GM12878 (cell line): ENCODE measurements at regions not wholly inside any gene's neighbourhood (a gene's known extent, or its start where the extent isn't known, plus 50 kb on each side); places are given as distances from the start of the nearest gene placed in this dataset.

ENCODE experiments used
- ATAC-seq: fragments of 200-7000 bp; cut with Tn5 transposase; 3 replicates; pipeline ENCODE4 v1.9.1; 2020; ENCODE audit warnings: mild to moderate bottlenecking, moderate library complexity
- BruUV-seq: library from RNA; stranded (reverse); fragments of 400-500 nt; replicated peaks from 2 replicates; lab custom pipeline; 2021; lab: Mats Ljungman, UMichigan
- CTCF ChIA-PET: fragments of 300-600 bp; sonication (Branson Sonifier 250); formaldehyde crosslinking; extraction: SDS; loops from one replicate; lab custom pipeline; 2021; ENCODE audit warnings: inconsistent platforms; lab: Yijun Ruan, JAX
- POLR2A ChIA-PET: fragments of 350-600 bp; formaldehyde crosslinking; extraction: SDS; loops from one replicate; lab custom pipeline; 2021; ENCODE audit warnings: inconsistent platforms; lab: Charles Lee
- RAD21 ChIA-PET: fragments of 300-600 bp; sonication (Branson Sonifier 250); formaldehyde crosslinking; loops from one replicate; lab custom pipeline; 2023; ENCODE audit warnings: antibody characterized with exemption; ENCODE audit not compliant: unreplicated experiment; lab: Charles Lee
- SMC1A ChIA-PET: fragments of 300-600 bp; sonication (Branson Sonifier 250); formaldehyde crosslinking; loops from one replicate; lab custom pipeline; 2023; ENCODE audit not compliant: unreplicated experiment, uncharacterized antibody; lab: Charles Lee
- DNase-seq: peaks from one replicate; pipeline ENCODE4 v3.0.0-alpha.2; 2011; ENCODE audit warnings: low read depth, low spot score
- FAIRE-seq: peaks from 3 replicates; lab custom pipeline; 2011; peaks lifted over from hg19 to GRCh38; lab: Jason Lieb, UNC
- H2AFZ ChIP-seq: 2 replicates; pipeline ENCODE4 v1.6.0; 2011; ENCODE audit warnings: low read depth, low read length, control low read depth; ENCODE audit not compliant: control insufficient read depth
- H3K27ac ChIP-seq: 2 replicates; pipeline ENCODE4 v1.5.1; 2011; ENCODE audit warnings: control low read depth; ENCODE audit not compliant: control insufficient read depth, insufficient read depth
- H3K27me3 ChIP-seq, 2 experiments: replicated peaks in 1 of 2; 2 replicates each; pipeline versions ENCODE4 v1.6.0 to v1.6.1; 2011; ENCODE audit warnings: low read length in 1 of 2; ENCODE audit not compliant: control insufficient read depth in 2 of 2, insufficient read depth in 2 of 2
- H3K36me3 ChIP-seq, 2 experiments: 2 replicates each; pipeline ENCODE4 v1.5.1; 2011; ENCODE audit warnings: low read length in 1 of 2; ENCODE audit not compliant: control insufficient read depth in 2 of 2, insufficient read depth in 2 of 2
- H3K4me1 ChIP-seq: 2 replicates; pipeline ENCODE4 v1.6.1; 2011; ENCODE audit warnings: mild to moderate bottlenecking, low read length, moderate library complexity, mixed read lengths; ENCODE audit not compliant: control insufficient read depth, insufficient read depth
- H3K4me2 ChIP-seq: 2 replicates; pipeline ENCODE4 v1.6.0; 2011; ENCODE audit warnings: control low read depth; ENCODE audit not compliant: control insufficient read depth, insufficient read depth
- H3K4me3 ChIP-seq: fragments of 200-600 bp; sonication (generic); 2 replicates; pipeline ENCODE4 v1.5.1; 2016
- H3K79me2 ChIP-seq: 2 replicates; pipeline ENCODE4 v1.6.0; 2011; ENCODE audit warnings: low read length; ENCODE audit not compliant: control insufficient read depth, insufficient read depth
- H3K9ac ChIP-seq: 2 replicates; pipeline ENCODE4 v1.8.0; 2011; ENCODE audit warnings: low read length, control low read depth, mixed read lengths; ENCODE audit not compliant: control insufficient read depth, insufficient read depth
- H3K9me3 ChIP-seq: replicated peaks from 3 replicates; pipeline ENCODE4 v1.5.1; 2011; ENCODE audit warnings: mild to moderate bottlenecking, low read length; ENCODE audit not compliant: control insufficient read depth, insufficient read depth
- H4K20me1 ChIP-seq: 2 replicates; pipeline ENCODE4 v1.6.0; 2011; ENCODE audit not compliant: control insufficient read depth, insufficient read depth
- CBX3 ChIP-seq: fragments of 200-600 bp; sonication (generic); IDR thresholded peaks from 2 replicates; pipeline ENCODE4 v1.6.1; 2016; ENCODE audit warnings: low read depth, borderline replicate concordance
- CBX5 ChIP-seq: sonication (generic); IDR thresholded peaks from 2 replicates; pipeline ENCODE4 v1.6.1; 2016; ENCODE audit warnings: low read depth, moderate library complexity, mild to moderate bottlenecking, inconsistent platforms
- CHD1 ChIP-seq: IDR thresholded peaks from 2 replicates; pipeline ENCODE4 v1.6.1; 2012; ENCODE audit warnings: low read depth, low read length, improper control_type of control experiment
- DPF2 ChIP-seq: fragments of 450-650 bp; IDR thresholded peaks from 2 replicates; pipeline ENCODE4 v1.6.1; 2017; ENCODE audit warnings: mild to moderate bottlenecking
- IRF4 ChIP-seq: IDR thresholded peaks from 2 replicates; pipeline ENCODE4 v1.6.1; 2011; ENCODE audit warnings: low read depth, low read length
- NFYA ChIP-seq: IDR thresholded peaks from 2 replicates; pipeline ENCODE4 v1.6.1; 2011; ENCODE audit warnings: low read depth, mild to moderate bottlenecking, low read length, improper control_type of control experiment, borderline replicate concordance
- SMC3 ChIP-seq: IDR thresholded peaks from 2 replicates; pipeline ENCODE4 v1.6.1; 2011; ENCODE audit warnings: low read length, improper control_type of control experiment, borderline replicate concordance
- SRF ChIP-seq, 2 experiments: IDR thresholded peaks; 2 replicates each; pipeline ENCODE4 v1.6.1; 2011; ENCODE audit warnings: low read depth in 2 of 2, low read length in 2 of 2, mild to moderate bottlenecking in 1 of 2, moderate library complexity in 1 of 2
- TAF1 ChIP-seq: IDR thresholded peaks from 2 replicates; pipeline ENCODE4 v1.6.1; 2011; ENCODE audit warnings: mild to moderate bottlenecking, low read depth, low read length, borderline replicate concordance
- TCF12 ChIP-seq: IDR thresholded peaks from 2 replicates; pipeline ENCODE4 v1.6.1; 2011; ENCODE audit warnings: low read depth, mild to moderate bottlenecking, low read length
- YY1 ChIP-seq: IDR thresholded peaks from 2 replicates; pipeline ENCODE4 v1.6.1; 2011; ENCODE audit warnings: low read depth, mild to moderate bottlenecking, low read length
- WGBS: methylation state at CpG from one replicate; pipeline ENCODE4 v1.1.6; 2016; ENCODE audit warnings: low lambda C conversion rate; ENCODE audit not compliant: insufficient replicate concordance, insufficient coverage; ENCODE audit errors: missing lambda C conversion rate; 5-methylcytosine and 5-hydroxymethylcytosine counted together
- in situ Hi-C: fragments of 300-500 bp; cut with MboI; formaldehyde crosslinking; loops from 9 replicates; pipeline ENCODE4 v1.14.3; 2018; ENCODE audit warnings: mixed read lengths
- intact Hi-C: fragments of 100-400 bp; cut with micrococcal nuclease; formaldehyde crosslinking; loops from one replicate; pipeline ENCODE4 v1.14.2; 2022; ENCODE audit not compliant: unreplicated experiment
- TF ChIP-seq, protein P1 (sequence below): fragments of 450-650 bp; formaldehyde crosslinking; IDR thresholded peaks from 2 replicates; pipeline ENCODE4 v1.5.0; 2022; ENCODE audit warnings: mild to moderate bottlenecking, missing genetic modification characterization
- TF ChIP-seq, protein P2 (sequence below): IDR thresholded peaks from 2 replicates; pipeline ENCODE4 v1.6.1; 2012; ENCODE audit warnings: low read length, inconsistent platforms
- TF ChIP-seq, protein P3 (sequence below): fragments of 450-650 bp; IDR thresholded peaks from 2 replicates; pipeline ENCODE4 v1.6.1; 2016; ENCODE audit warnings: mild to moderate bottlenecking, moderate library complexity, borderline replicate concordance

DNA sequence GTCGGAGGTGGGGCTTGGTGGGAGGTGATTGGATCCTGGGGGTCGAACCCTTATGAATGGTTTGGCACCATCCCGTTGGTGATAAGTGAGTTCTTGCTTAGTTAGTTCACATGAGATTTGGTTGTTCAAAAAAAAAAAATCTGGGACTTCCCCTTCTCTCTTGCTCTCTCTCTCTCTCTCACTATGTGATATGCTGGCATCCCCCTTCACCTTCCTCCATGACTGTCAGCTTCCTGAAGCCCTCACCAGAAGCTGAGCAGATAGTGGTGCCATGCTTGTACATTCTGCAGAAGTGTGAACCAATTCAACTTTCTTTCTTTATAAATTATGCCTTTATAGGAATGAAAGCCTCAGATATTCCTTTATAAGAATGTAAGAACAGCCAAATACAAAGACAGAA is 269.7 kb upstream of the APCDD1 start:
- no peak for DNase-seq
- H3K9ac ChIP-seq = no peak overlapping the region
- POLR2A ChIA-PET = no interaction called here
- CTCF ChIA-PET = interaction anchor here (0.7 kb wide), 1 partner anchor 14 kb away, joined by 4 read pairs; no protein-coding TSS in a partner anchor
- no peak for ATAC-seq
- in situ Hi-C loops = no loop called here
- H3K4me3 ChIP-seq = no peak overlapping the region
- RAD21 ChIA-PET = no interaction called here
- H3K4me1 ChIP-seq = no peaks in the 10 kb centered on the region
- no peak for TF ChIP-seq NFYA
- no peak for TF ChIP-seq TCF12
- no peak for TF ChIP-seq CBX5
- TF ChIP-seq SMC3 = no peak
- no peak for TF ChIP-seq DPF2
- TF ChIP-seq, protein P1, sequence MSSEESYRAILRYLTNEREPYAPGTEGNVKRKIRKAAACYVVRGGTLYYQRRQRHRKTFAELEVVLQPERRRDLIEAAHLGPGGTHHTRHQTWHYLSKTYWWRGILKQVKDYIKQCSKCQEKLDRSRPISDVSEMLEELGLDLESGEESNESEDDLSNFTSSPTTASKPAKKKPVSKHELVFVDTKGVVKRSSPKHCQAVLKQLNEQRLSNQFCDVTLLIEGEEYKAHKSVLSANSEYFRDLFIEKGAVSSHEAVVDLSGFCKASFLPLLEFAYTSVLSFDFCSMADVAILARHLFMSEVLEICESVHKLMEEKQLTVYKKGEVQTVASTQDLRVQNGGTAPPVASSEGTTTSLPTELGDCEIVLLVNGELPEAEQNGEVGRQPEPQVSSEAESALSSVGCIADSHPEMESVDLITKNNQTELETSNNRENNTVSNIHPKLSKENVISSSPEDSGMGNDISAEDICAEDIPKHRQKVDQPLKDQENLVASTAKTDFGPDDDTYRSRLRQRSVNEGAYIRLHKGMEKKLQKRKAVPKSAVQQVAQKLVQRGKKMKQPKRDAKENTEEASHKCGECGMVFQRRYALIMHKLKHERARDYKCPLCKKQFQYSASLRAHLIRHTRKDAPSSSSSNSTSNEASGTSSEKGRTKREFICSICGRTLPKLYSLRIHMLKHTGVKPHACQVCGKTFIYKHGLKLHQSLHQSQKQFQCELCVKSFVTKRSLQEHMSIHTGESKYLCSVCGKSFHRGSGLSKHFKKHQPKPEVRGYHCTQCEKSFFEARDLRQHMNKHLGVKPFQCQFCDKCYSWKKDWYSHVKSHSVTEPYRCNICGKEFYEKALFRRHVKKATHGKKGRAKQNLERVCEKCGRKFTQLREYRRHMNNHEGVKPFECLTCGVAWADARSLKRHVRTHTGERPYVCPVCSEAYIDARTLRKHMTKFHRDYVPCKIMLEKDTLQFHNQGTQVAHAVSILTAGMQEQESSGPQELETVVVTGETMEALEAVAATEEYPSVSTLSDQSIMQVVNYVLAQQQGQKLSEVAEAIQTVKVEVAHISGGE = no peak
- TF ChIP-seq YY1 = no peak
- TF ChIP-seq IRF4 = no peak
- TF ChIP-seq CBX3 = no peak
- TF ChIP-seq TAF1 = no peak
- TF ChIP-seq CHD1 = no peak
- TF ChIP-seq SRF (IDR thresholded peaks at IDR 0.05; ENCODE audit: low read depth in 2 of 2, low read length in 2 of 2) = no peak
- TF ChIP-seq, protein P2, sequence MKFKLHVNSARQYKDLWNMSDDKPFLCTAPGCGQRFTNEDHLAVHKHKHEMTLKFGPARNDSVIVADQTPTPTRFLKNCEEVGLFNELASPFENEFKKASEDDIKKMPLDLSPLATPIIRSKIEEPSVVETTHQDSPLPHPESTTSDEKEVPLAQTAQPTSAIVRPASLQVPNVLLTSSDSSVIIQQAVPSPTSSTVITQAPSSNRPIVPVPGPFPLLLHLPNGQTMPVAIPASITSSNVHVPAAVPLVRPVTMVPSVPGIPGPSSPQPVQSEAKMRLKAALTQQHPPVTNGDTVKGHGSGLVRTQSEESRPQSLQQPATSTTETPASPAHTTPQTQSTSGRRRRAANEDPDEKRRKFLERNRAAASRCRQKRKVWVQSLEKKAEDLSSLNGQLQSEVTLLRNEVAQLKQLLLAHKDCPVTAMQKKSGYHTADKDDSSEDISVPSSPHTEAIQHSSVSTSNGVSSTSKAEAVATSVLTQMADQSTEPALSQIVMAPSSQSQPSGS = no peak
- TF ChIP-seq, protein P3, sequence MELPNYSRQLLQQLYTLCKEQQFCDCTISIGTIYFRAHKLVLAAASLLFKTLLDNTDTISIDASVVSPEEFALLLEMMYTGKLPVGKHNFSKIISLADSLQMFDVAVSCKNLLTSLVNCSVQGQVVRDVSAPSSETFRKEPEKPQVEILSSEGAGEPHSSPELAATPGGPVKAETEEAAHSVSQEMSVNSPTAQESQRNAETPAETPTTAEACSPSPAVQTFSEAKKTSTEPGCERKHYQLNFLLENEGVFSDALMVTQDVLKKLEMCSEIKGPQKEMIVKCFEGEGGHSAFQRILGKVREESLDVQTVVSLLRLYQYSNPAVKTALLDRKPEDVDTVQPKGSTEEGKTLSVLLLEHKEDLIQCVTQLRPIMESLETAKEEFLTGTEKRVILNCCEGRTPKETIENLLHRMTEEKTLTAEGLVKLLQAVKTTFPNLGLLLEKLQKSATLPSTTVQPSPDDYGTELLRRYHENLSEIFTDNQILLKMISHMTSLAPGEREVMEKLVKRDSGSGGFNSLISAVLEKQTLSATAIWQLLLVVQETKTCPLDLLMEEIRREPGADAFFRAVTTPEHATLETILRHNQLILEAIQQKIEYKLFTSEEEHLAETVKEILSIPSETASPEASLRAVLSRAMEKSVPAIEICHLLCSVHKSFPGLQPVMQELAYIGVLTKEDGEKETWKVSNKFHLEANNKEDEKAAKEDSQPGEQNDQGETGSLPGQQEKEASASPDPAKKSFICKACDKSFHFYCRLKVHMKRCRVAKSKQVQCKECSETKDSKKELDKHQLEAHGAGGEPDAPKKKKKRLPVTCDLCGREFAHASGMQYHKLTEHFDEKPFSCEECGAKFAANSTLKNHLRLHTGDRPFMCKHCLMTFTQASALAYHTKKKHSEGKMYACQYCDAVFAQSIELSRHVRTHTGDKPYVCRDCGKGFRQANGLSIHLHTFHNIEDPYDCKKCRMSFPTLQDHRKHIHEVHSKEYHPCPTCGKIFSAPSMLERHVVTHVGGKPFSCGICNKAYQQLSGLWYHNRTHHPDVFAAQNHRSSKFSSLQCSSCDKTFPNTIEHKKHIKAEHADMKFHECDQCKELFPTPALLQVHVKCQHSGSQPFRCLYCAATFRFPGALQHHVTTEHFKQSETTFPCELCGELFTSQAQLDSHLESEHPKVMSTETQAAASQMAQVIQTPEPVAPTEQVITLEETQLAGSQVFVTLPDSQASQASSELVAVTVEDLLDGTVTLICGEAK = no peak
- no peak overlapping the region for H3K4me2 ChIP-seq
- FAIRE-seq = no peak
- no peaks in the 10 kb centered on the region; a peak in 2 of 4 replicates for H3K27me3 ChIP-seq
- no peaks in the 10 kb centered on the region for H3K79me2 ChIP-seq
- H3K36me3 ChIP-seq = no peaks in the 10 kb centered on the region
- BruUV-seq = no TSS peak
- no peak overlapping the region for H2AFZ ChIP-seq
- SMC1A ChIA-PET = interaction anchor here (0.6 kb wide), 1 partner anchor 298 kb away, joined by 3 read pairs; no protein-coding TSS in a partner anchor
- no peaks in the 10 kb centered on the region for H4K20me1 ChIP-seq
- no peak overlapping the region for H3K27ac ChIP-seq
- H3K9me3 ChIP-seq = no peaks in the 10 kb centered on the region; the same call in 2 of the 3 replicates
- 0% methylated on average over 3 of the region's 3 CpGs for WGBS
- intact Hi-C loops = no loop called here
